ENCODE measurements at regions not wholly inside any gene's neighbourhood (a gene's known extent, or its start where the extent isn't known, plus 50 kb on each side); places are given as distances from the start of the nearest gene placed in this dataset.

GRCh38 chr21:15148437-15148836, 83.6 kb upstream of the NRIP1 start:
- no peaks in the 10 kb centered on the region for H3K9me3 ChIP-seq (ENCODE audit: low read length)
- no peak for TF ChIP-seq EZH2phosphoT487 (IDR thresholded peaks at IDR 0.05; ENCODE audit: borderline replicate concordance, low read length)
- TF ChIP-seq CTCF (conservative IDR thresholded peaks at IDR 0.05; ENCODE audit: low read depth, low read length): no peak
- TF ChIP-seq EZH2 (IDR thresholded peaks at IDR 0.05; ENCODE audit: low read length, unreplicated experiment): no peak
- ChIA-PET CTCF (no interaction called here), POLR2A (ENCODE audit: unreplicated experiment) (no interaction called here)
- H3K79me2 ChIP-seq (ENCODE audit: low read length): no peaks in the 10 kb centered on the region
- H3F3A ChIP-seq (ENCODE audit: low read length, unreplicated experiment): no peaks in the 10 kb centered on the region
- no peak overlapping the region for H2AFZ ChIP-seq (ENCODE audit: low read length)
- no peak overlapping the region for H3K9ac ChIP-seq (ENCODE audit: low read length)
- no peaks in the 10 kb centered on the region for H3K9me2 ChIP-seq (replicated peaks; ENCODE audit: low read length)
- H4K20me1 ChIP-seq (ENCODE audit: low read length): no peaks in the 10 kb centered on the region
- no peak overlapping the region for H3K4me2 ChIP-seq (ENCODE audit: low read length)
- DNase-seq: no peak
- no peaks in the 10 kb centered on the region for H3K4me1 ChIP-seq (ENCODE audit: insufficient read depth, low read length)
- H3K27me3 ChIP-seq (ENCODE audit: low read length): no peaks in the 10 kb centered on the region
- intact Hi-C loops (cut with micrococcal nuclease): no loop called here
- no peak overlapping the region for H3K4me3 ChIP-seq (ENCODE audit: low read length)
- no peak for ATAC-seq
- H3K27ac ChIP-seq (ENCODE audit: low read length): no peak overlapping the region
- no TSS peak for BruUV-seq (replicated peaks)
- no peaks in the 10 kb centered on the region for H3K36me3 ChIP-seq (ENCODE audit: low read depth, low read length)

GRCh38 chr21:15149600-15150224, 84.9 kb upstream of the NRIP1 start:
- H3K36me3 ChIP-seq (ENCODE audit: low read depth, low read length): no peaks in the 10 kb centered on the region
- no peak for DNase-seq
- H3K9me2 ChIP-seq (replicated peaks; ENCODE audit: low read length): no peaks in the 10 kb centered on the region
- H3K4me1 ChIP-seq (ENCODE audit: insufficient read depth, low read length): no peaks in the 10 kb centered on the region
- no peak for TF ChIP-seq CTCF (conservative IDR thresholded peaks at IDR 0.05; ENCODE audit: low read depth, low read length)
- no peak for TF ChIP-seq EZH2phosphoT487 (IDR thresholded peaks at IDR 0.05; ENCODE audit: borderline replicate concordance, low read length)
- TF ChIP-seq EZH2 (IDR thresholded peaks at IDR 0.05; ENCODE audit: low read length, unreplicated experiment): no peak
- BruUV-seq (replicated peaks): no TSS peak
- ChIA-PET CTCF (no interaction called here), POLR2A (ENCODE audit: unreplicated experiment) (no interaction called here)
- ATAC-seq: no peak
- H3K9ac ChIP-seq (ENCODE audit: low read length): no peak overlapping the region
- no peaks in the 10 kb centered on the region for H3K79me2 ChIP-seq (ENCODE audit: low read length)
- H3K9me3 ChIP-seq (ENCODE audit: low read length): no peaks in the 10 kb centered on the region
- H3F3A ChIP-seq (ENCODE audit: low read length, unreplicated experiment): no peaks in the 10 kb centered on the region
- intact Hi-C loops (cut with micrococcal nuclease): no loop called here
- H2AFZ ChIP-seq (ENCODE audit: low read length): no peak overlapping the region
- no peaks in the 10 kb centered on the region for H3K27me3 ChIP-seq (ENCODE audit: low read length)
- H3K4me3 ChIP-seq (ENCODE audit: low read length): no peak overlapping the region
- no peak overlapping the region for H3K27ac ChIP-seq (ENCODE audit: low read length)
- H4K20me1 ChIP-seq (ENCODE audit: low read length): no peaks in the 10 kb centered on the region
- no peak overlapping the region for H3K4me2 ChIP-seq (ENCODE audit: low read length)

GRCh38 chr21:15151385-15152103, 86.7 kb upstream of the NRIP1 start:
- peaks cover 2% of the 10 kb centered on the region for H3K9me3 ChIP-seq (ENCODE audit: low read length)
- no peak overlapping the region for H3K4me3 ChIP-seq (ENCODE audit: low read length)
- no peaks in the 10 kb centered on the region for H3K36me3 ChIP-seq (ENCODE audit: low read depth, low read length)
- TF ChIP-seq EZH2 (IDR thresholded peaks at IDR 0.05; ENCODE audit: low read length, unreplicated experiment) (no peak), EZH2phosphoT487 (IDR thresholded peaks at IDR 0.05; ENCODE audit: borderline replicate concordance, low read length) (no peak), CTCF (conservative IDR thresholded peaks at IDR 0.05; ENCODE audit: low read depth, low read length) (no peak)
- H3K4me1 ChIP-seq (ENCODE audit: insufficient read depth, low read length): no peaks in the 10 kb centered on the region
- BruUV-seq (replicated peaks): no TSS peak
- no peaks in the 10 kb centered on the region for H3K9me2 ChIP-seq (replicated peaks; ENCODE audit: low read length)
- ChIA-PET POLR2A (ENCODE audit: unreplicated experiment) (no interaction called here), CTCF (no interaction called here)
- H3K4me2 ChIP-seq (ENCODE audit: low read length): no peak overlapping the region
- no peak overlapping the region for H2AFZ ChIP-seq (ENCODE audit: low read length)
- no peak overlapping the region for H3K27ac ChIP-seq (ENCODE audit: low read length)
- no peak overlapping the region for H3K9ac ChIP-seq (ENCODE audit: low read length)
- ATAC-seq (no peak), DNase-seq (no peak)
- no peaks in the 10 kb centered on the region for H4K20me1 ChIP-seq (ENCODE audit: low read length)
- H3F3A ChIP-seq (ENCODE audit: low read length, unreplicated experiment): no peaks in the 10 kb centered on the region
- H3K79me2 ChIP-seq (ENCODE audit: low read length): no peaks in the 10 kb centered on the region
- H3K27me3 ChIP-seq (ENCODE audit: low read length): no peaks in the 10 kb centered on the region
- intact Hi-C loops (cut with micrococcal nuclease): no loop called here

Measured in PC-3 (cell line).